H9 (cell line): ENCODE measurements at regions not wholly inside any gene's neighbourhood (a gene's known extent, or its start where the extent isn't known, plus 50 kb on each side); places are given as distances from the start of the nearest gene placed in this dataset.

Experiments used
- DNase-seq: peaks from one replicate; pipeline ENCODE4 v3.0.0-alpha.2; 2017
- H2AFZ ChIP-seq: one replicate; pipeline ENCODE4 v1.6.1; 2013; ENCODE audit warnings: mild to moderate bottlenecking, low read length, control low read depth, moderate library complexity
- H2AK5ac ChIP-seq: 2 replicates; pipeline ENCODE4 v1.6.1; 2013; ENCODE audit warnings: low read length, control low read depth, mixed read lengths; ENCODE audit not compliant: insufficient read length
- H2BK120ac ChIP-seq: one replicate; pipeline ENCODE4 v1.6.1; 2013; ENCODE audit warnings: low read depth, mild to moderate bottlenecking, low read length, control low read depth, inconsistent platforms; ENCODE audit not compliant: poor library complexity, severe bottlenecking
- H2BK12ac ChIP-seq: 2 replicates; pipeline ENCODE4 v1.6.1; 2013; ENCODE audit warnings: low read length, control low read depth, mixed read lengths, low read depth; ENCODE audit not compliant: insufficient read length
- H2BK15ac ChIP-seq: 2 replicates; pipeline ENCODE4 v1.6.1; 2013; ENCODE audit warnings: low read depth, low read length, control low read depth
- H2BK20ac ChIP-seq: one replicate; pipeline ENCODE4 v1.6.1; 2013; ENCODE audit warnings: low read depth, mild to moderate bottlenecking, low read length, control low read depth, inconsistent platforms; ENCODE audit not compliant: poor library complexity, severe bottlenecking
- H2BK5ac ChIP-seq: 2 replicates; pipeline ENCODE4 v1.6.1; 2013; ENCODE audit warnings: low read length, control low read depth, mixed read lengths; ENCODE audit not compliant: insufficient read length
- H3K14ac ChIP-seq: 2 replicates; pipeline ENCODE4 v1.6.1; 2013; ENCODE audit warnings: low read length, control low read depth; ENCODE audit not compliant: insufficient read depth
- H3K18ac ChIP-seq: 2 replicates; pipeline ENCODE4 v1.6.1; 2013; ENCODE audit warnings: low read depth, mild to moderate bottlenecking, mixed read lengths, low read length, control low read depth; ENCODE audit not compliant: insufficient read length
- H3K23ac ChIP-seq: 2 replicates; pipeline ENCODE4 v1.6.1; 2013; ENCODE audit warnings: low read length, control low read depth, mixed read lengths, low read depth; ENCODE audit not compliant: insufficient read length
- H3K23me2 ChIP-seq: 2 replicates; pipeline ENCODE4 v1.6.1; 2013; ENCODE audit warnings: low read depth, mild to moderate bottlenecking, mixed read lengths, low read length, control low read depth; ENCODE audit not compliant: insufficient read length, poor library complexity, severe bottlenecking
- H3K27ac ChIP-seq: 2 replicates; pipeline ENCODE4 v1.5.1; 2013; ENCODE audit warnings: low read length, control low read depth, mixed read lengths, low read depth; ENCODE audit not compliant: insufficient read length
- H3K27me3 ChIP-seq: 2 replicates; pipeline ENCODE4 v1.6.1; 2013; ENCODE audit warnings: low read length, control low read depth, inconsistent platforms; ENCODE audit not compliant: insufficient read depth
- H3K4ac ChIP-seq: 2 replicates; pipeline ENCODE4 v1.6.1; 2013; ENCODE audit warnings: low read depth, mild to moderate bottlenecking, control low read depth, inconsistent platforms, low read length, moderate library complexity
- H3K4me1 ChIP-seq: 2 replicates; pipeline ENCODE4 v1.6.1; 2013; ENCODE audit warnings: low read length, control low read depth, inconsistent platforms; ENCODE audit not compliant: insufficient read depth
- H3K4me2 ChIP-seq: 2 replicates; pipeline ENCODE4 v1.6.1; 2013; ENCODE audit warnings: low read length, control low read depth, mixed read lengths; ENCODE audit not compliant: insufficient read length, insufficient read depth
- H3K56ac ChIP-seq: 2 replicates; pipeline ENCODE4 v1.6.1; 2013; ENCODE audit warnings: low read depth, mild to moderate bottlenecking, mixed read lengths, low read length, control low read depth; ENCODE audit not compliant: insufficient read length
- H3K79me1 ChIP-seq: 2 replicates; pipeline ENCODE4 v1.6.1; 2013; ENCODE audit warnings: low read depth, mild to moderate bottlenecking, moderate library complexity, low read length, control low read depth, inconsistent platforms; ENCODE audit not compliant: insufficient read depth, poor library complexity, severe bottlenecking
- H3K79me2 ChIP-seq: 2 replicates; pipeline ENCODE4 v1.6.1; 2013; ENCODE audit warnings: low read length, control low read depth, inconsistent platforms; ENCODE audit not compliant: insufficient read depth
- H3K9ac ChIP-seq: 2 replicates; pipeline ENCODE4 v1.6.1; 2013; ENCODE audit warnings: low read length, control low read depth, mixed read lengths; ENCODE audit not compliant: insufficient read length; ENCODE audit errors: extremely low read depth
- H3K9me3 ChIP-seq: one replicate; pipeline ENCODE4 v1.6.1; 2013; ENCODE audit warnings: low read depth, low read length, inconsistent platforms; ENCODE audit not compliant: control insufficient read depth
- H3T11ph ChIP-seq: one replicate; pipeline ENCODE4 v1.6.1; 2013; ENCODE audit warnings: mild to moderate bottlenecking, low read length, control low read depth, inconsistent platforms
- H4K20me1 ChIP-seq: one replicate; pipeline ENCODE4 v1.6.1; 2013; ENCODE audit not compliant: control insufficient read depth, insufficient read length, insufficient read depth
- H4K5ac ChIP-seq: 2 replicates; pipeline ENCODE4 v1.6.1; 2013; ENCODE audit warnings: low read depth, mild to moderate bottlenecking, mixed read lengths, low read length, control low read depth; ENCODE audit not compliant: insufficient read length
- H4K8ac ChIP-seq: replicated peaks from 2 replicates; pipeline ENCODE4 v1.6.1; 2013; ENCODE audit warnings: low read length, control low read depth, mixed read lengths, low read depth; ENCODE audit not compliant: insufficient read length
- H4K91ac ChIP-seq: 2 replicates; pipeline ENCODE4 v1.6.1; 2013; ENCODE audit warnings: low read depth, mild to moderate bottlenecking, moderate library complexity, mixed read lengths, low read length, control low read depth; ENCODE audit not compliant: insufficient read length
- H3K27ac Mint-ChIP-seq, 3 experiments: 2 replicates in 2 of 3; 3 replicates in 1 of 3; pipeline ENCODE4 v1.8.0; 2020 to 2021; ENCODE audit warnings: mixed read lengths in 3 of 3, mild to moderate bottlenecking in 1 of 3, moderate library complexity in 1 of 3
- H3K27me3 Mint-ChIP-seq: 2 replicates; pipeline ENCODE4 v1.8.0; 2021; ENCODE audit warnings: low read depth, mild to moderate bottlenecking, moderate library complexity, mixed read lengths
- H3K36me3 Mint-ChIP-seq, 3 experiments: 2 replicates in 2 of 3; 3 replicates in 1 of 3; pipeline ENCODE4 v1.8.0; 2020 to 2021; ENCODE audit warnings: low read depth in 3 of 3, mixed read lengths in 3 of 3; ENCODE audit not compliant: insufficient read depth in 1 of 3
- H3K4me1 Mint-ChIP-seq, 2 experiments: 2 replicates each; pipeline ENCODE4 v1.8.0; 2020; ENCODE audit warnings: mixed read lengths in 2 of 2
- H3K4me3 Mint-ChIP-seq, 2 experiments: 2 replicates in 1 of 2; 3 replicates in 1 of 2; pipeline ENCODE4 v1.8.0; 2020 to 2021; ENCODE audit warnings: mild to moderate bottlenecking in 2 of 2, mixed read lengths in 2 of 2, moderate library complexity in 1 of 2
- H3K9me3 Mint-ChIP-seq, 2 experiments: 2 replicates in 1 of 2; 3 replicates in 1 of 2; pipeline ENCODE4 v1.8.0; 2020; ENCODE audit warnings: mild to moderate bottlenecking in 2 of 2, mixed read lengths in 2 of 2, moderate library complexity in 1 of 2
- CTCF ChIP-seq: fragments of 200-600 bp; sonication (generic); conservative IDR thresholded peaks from 3 replicates; pipeline ENCODE4 v1.8.0; 2021; ENCODE audit warnings: antibody characterized with exemption, mild to moderate bottlenecking
- WGBS: extraction: QIAGEN DNeasy Blood & Tissue Kit; methylation state at CpG from one replicate; pipeline ENCODE4 v1.1.7; 2013; ENCODE audit warnings: missing lambda C conversion rate, low lambda C conversion rate, mixed read lengths; ENCODE audit not compliant: insufficient read length; ENCODE audit errors: extremely low coverage; 5-methylcytosine and 5-hydroxymethylcytosine counted together

GRCh38 chr3:64867224-64867623 lies 179.4 kb upstream of the ADAMTS9 start:
- H3K4me1 ChIP-seq: peaks cover 3% of the 10 kb centered on the region; the same call in 1 of the 2 replicates
- Mint-ChIP-seq H3K27me3 (no peaks in the 10 kb centered on the region; the same call in 1 of the 2 replicates), H3K9me3 (peaks cover 0 to 9% of the 10 kb centered on the region in 2 experiments; a peak in 4 of 5 replicates), H3K4me3 (no peak overlapping the region), H3K27ac (no peak overlapping the region), H3K36me3 (no peaks in the 10 kb centered on the region), H3K4me1 (peaks cover 22 to 32% of the 10 kb centered on the region in 2 experiments)
- TF ChIP-seq CTCF: no peak
- H3T11ph ChIP-seq: no peak overlapping the region
- no peak overlapping the region for H3K56ac ChIP-seq
- H2BK15ac ChIP-seq: no peak overlapping the region
- H4K91ac ChIP-seq: no peak overlapping the region
- H2BK120ac ChIP-seq: no peak overlapping the region
- H3K27me3 ChIP-seq: no peaks in the 10 kb centered on the region
- H2AK5ac ChIP-seq: no peak overlapping the region
- no peak overlapping the region for H3K9ac ChIP-seq
- no peaks in the 10 kb centered on the region for H3K9me3 ChIP-seq
- H2BK5ac ChIP-seq: no peak overlapping the region
- no peak overlapping the region for H3K18ac ChIP-seq
- H2AFZ ChIP-seq: no peak overlapping the region
- no peak overlapping the region for H4K5ac ChIP-seq
- no peaks in the 10 kb centered on the region for H4K20me1 ChIP-seq
- no peaks in the 10 kb centered on the region for H3K79me1 ChIP-seq
- WGBS: no CpG with 5 or more reads among the region's 2 CpGs
- no peak overlapping the region for H3K4me2 ChIP-seq
- H4K8ac ChIP-seq: no peak overlapping the region
- H3K23ac ChIP-seq: no peak overlapping the region
- DNase-seq: no peak
- H3K79me2 ChIP-seq: no peaks in the 10 kb centered on the region
- no peak overlapping the region for H2BK20ac ChIP-seq
- H3K23me2 ChIP-seq: no peaks in the 10 kb centered on the region
- no peak overlapping the region for H3K27ac ChIP-seq
- no peak overlapping the region for H3K14ac ChIP-seq
- H2BK12ac ChIP-seq: no peak overlapping the region
- no peak overlapping the region for H3K4ac ChIP-seq
